K562 (cell line): ENCODE measurements at regions not wholly inside any gene's neighbourhood (a gene's known extent, or its start where the extent isn't known, plus 50 kb on each side); places are given as distances from the start of the nearest gene placed in this dataset.

Experiments
- NONO ChIP-seq, 2 experiments: fragments of 200-400 bp in 1 of 2; fragments of 450-650 bp in 1 of 2; formaldehyde crosslinking in 1 of 2; IDR thresholded peaks; 2 replicates each; pipeline ENCODE4 v1.6.1; 2017; ENCODE audit warnings: low read depth in 2 of 2, mild to moderate bottlenecking in 2 of 2, moderate library complexity in 2 of 2, low read length in 1 of 2
- PTRF ChIP-seq: fragments of 450-650 bp; IDR thresholded peaks from 2 replicates; pipeline ENCODE4 v1.6.1; 2016; ENCODE audit warnings: mild to moderate bottlenecking, missing genetic modification characterization, missing compliant biosample characterization
- RBM25 ChIP-seq: fragments of 200-400 bp; formaldehyde crosslinking; IDR thresholded peaks from 2 replicates; pipeline ENCODE4 v1.6.1; 2018; ENCODE audit warnings: low read length, low read depth, moderate library complexity; ENCODE audit not compliant: severe bottlenecking
- RNF219 ChIP-seq: fragments of 250-450 bp; sonication (Bioruptor Pico); IDR thresholded peaks from 2 replicates; pipeline ENCODE4 v1.5.0; 2022; ENCODE audit warnings: mild to moderate bottlenecking
- SFPQ ChIP-seq: fragments of 200-400 bp; formaldehyde crosslinking; IDR thresholded peaks from 2 replicates; pipeline ENCODE4 v1.6.1; 2017; ENCODE audit warnings: mild to moderate bottlenecking, low read depth, low read length, moderate library complexity
- ZNF830 ChIP-seq: fragments of 250-450 bp; sonication (Bioruptor Pico); IDR thresholded peaks from 2 replicates; pipeline ENCODE4 v1.5.0; 2021; ENCODE audit warnings: mild to moderate bottlenecking

GRCh38 chr12:73110816-73111215 lies 838.6 kb downstream of the TRHDE start (continued):
- TF ChIP-seq SFPQ (no peak), NONO (IDR thresholded peaks at IDR 0.05; ENCODE audit: low read depth in 2 of 2, low read length in 1 of 2) (no peak), ZNF830 (CRISPR knock-in tag) (no peak), RNF219 (CRISPR knock-in tag) (no peak), RBM25 (no peak), PTRF (tag) (no peak)
- TF ChIP-seq, all 486 proteins: peak for 0
